ENCODE measurements at regions not wholly inside any gene's neighbourhood (a gene's known extent, or its start where the extent isn't known, plus 50 kb on each side); places are given as distances from the start of the nearest gene placed in this dataset.

GRCh38 chr9:109883623-109884022 is 103.6 kb downstream of the PALM2AKAP2 start:
- DNase-seq: no peak

GRCh38 chr9:109886041-109886440 is 106.0 kb downstream of the PALM2AKAP2 start:
- no peak for DNase-seq

- no peak for DNase-seq
These were observed 106.6 kb downstream of the PALM2AKAP2 start for GRCh38 chr9:109886617-109887016.

DNA sequence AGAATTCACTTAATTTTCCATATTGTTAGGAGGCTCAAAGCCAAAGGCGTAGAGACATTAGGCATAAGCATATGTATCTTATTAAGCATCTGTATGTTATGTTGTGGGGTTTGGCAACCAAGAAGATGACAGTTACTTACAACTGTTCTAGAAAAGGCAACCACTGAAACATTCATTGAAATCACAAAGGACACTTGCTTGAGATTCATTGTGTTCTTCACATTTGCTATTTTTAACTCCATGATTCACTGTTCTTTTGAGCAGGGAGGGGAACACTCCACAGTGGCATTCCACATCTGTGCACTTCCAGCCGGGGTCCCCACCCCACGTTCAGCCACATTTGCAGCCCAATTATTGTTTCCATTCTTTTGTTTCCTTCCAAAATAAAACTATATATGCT is 107.1 kb downstream of the PALM2AKAP2 start:
- no peak for DNase-seq

DNA sequence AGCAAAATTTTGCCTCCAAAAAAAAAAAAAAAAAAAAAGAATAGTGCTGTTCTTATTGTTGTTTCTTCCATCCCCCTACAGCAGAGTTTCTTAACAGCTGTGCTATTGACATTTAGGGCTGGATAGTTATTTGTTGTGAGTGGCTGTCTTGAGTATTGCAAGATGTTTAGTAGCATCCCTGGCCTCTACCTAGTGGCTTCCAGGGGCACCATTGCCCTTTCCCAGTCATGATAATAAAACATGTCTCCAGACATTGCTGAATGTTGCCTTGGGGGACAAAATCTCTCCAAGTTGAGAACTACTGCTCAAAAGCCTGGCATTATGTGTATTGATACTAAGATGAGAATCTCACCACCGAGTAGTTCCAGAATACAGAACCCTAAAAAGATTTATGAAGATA is 108.7 kb downstream of the PALM2AKAP2 start:
- DNase-seq: no peak

DNA sequence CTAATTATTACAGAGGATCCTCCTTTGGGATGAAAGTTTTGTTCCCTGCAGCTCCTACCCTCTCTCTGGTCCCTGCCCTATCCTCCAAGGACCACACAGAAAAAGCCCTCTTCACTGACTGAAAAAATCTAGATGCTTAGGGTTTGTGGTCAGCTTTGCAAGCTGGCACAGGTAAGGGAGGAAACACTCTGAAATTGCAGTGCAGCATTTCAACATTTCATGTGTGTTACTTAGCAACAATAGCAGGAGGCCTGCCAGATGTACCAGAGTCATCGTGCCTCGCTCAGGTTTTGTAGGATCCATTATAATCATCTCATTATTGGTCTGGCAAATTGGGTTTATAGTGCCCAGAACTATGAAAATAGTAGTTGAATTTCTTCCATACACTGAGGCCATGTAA is 109.5 kb downstream of the PALM2AKAP2 start:
- no peak for DNase-seq

GRCh38 chr9:109893241-109893640 is 113.2 kb downstream of the PALM2AKAP2 start:
- no peak for DNase-seq

GRCh38 chr9:109894473-109894872 is 114.5 kb downstream of the PALM2AKAP2 start:
- no peak for DNase-seq

DNA sequence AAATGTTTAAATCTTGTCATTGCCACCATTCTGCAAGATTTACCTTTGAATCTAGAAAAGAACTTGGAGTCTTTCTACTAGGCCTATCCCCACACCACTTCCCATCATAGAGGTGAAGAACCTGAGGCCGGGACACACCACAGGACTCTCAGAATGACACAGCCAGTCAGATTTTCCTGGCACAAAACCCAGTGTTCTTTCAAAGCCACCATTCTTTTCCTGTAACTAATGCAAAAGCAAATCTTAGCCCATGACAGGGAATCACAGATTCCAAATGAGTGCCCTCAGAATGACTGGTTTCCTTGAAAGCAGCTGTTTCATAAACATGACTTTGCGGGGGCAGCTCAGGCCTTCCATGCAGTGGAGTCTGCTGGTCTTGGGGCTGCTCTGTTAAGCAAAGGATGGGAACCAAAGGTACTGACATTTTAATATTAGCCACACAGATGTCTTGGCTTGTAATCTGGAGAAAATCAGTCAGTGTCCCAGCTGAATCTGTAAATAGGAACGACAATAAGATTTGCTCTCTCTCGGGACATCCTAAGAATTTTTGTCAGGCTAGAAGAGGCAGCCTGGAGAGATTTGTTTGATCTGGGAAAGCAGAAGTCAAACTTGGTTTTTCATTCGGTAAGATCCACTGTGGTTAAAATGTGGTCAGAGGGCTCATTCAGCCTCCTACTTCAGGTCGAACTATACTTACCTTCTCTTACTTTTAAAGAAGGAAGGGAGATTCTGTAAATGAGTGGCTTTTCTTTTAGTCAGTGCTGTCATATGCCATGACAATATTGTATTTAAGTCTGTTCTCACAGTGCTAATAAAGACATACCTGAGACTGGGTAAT is 115.1 kb downstream of the PALM2AKAP2 start:
- no peak for DNase-seq

GRCh38 chr9:109901201-109901600 is 121.2 kb downstream of the PALM2AKAP2 start:
- DNase-seq: no peak

DNA sequence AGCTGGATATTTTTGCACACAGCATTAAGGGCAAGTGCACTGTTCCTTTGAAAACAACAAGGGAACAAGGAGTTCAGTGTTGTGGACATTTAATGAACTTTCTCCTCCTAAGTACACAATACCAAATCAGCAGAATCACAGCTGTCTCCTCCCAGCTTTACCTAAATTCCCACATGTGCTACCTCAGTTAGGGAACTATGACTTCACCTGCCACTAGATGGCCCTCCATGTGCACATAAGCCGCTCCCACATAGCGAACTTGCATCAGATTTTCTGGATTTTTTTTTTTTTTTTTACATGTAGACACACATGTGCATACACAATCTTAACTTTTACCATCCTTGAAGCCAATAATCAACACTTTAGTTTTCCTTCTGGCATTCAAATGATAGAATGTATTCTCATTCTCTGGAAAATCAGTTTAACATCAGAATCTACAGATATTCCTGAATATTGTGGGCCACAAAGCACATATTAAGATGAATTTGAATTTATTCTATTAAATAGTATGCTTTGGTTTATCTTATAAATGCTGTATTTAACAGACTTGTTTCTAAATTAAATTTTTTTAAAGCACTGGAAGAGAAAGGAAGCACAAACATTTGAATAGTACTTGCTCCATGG is 123.6 kb downstream of the PALM2AKAP2 start:
- no peak for DNase-seq

DNA sequence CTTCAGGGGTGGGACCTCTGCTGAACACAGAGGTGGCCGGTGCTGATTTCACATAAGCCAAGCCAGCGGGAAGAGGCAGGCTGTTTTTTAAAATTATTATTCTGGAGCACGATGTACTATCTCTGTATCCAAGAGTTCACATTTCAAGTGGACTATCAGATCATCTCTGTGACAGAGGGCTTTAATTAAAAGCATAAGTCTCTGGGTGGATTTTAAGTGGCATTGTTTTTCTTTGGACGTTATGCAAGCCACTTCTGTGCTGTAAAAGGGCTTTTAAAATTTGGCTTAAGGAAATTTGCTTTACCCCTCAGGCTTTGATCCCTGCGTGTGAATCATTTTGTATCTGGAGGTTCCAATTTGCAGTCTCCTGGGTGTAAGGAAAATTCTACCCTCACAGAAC is 124.7 kb downstream of the PALM2AKAP2 start:
- DNase-seq: no peak

- no peak for DNase-seq
These were observed 125.5 kb downstream of the PALM2AKAP2 start for GRCh38 chr9:109905472-109905871.

GRCh38 chr9:109906766-109907382 is 126.9 kb downstream of the PALM2AKAP2 start:
- no peak for DNase-seq

GRCh38 chr9:109907400-109907799 is 127.4 kb downstream of the PALM2AKAP2 start:
- no peak for DNase-seq

- no peak for DNase-seq
These were observed 127.9 kb downstream of the PALM2AKAP2 start for GRCh38 chr9:109907810-109908458.

- DNase-seq: no peak
These were observed 128.7 kb downstream of the PALM2AKAP2 start for GRCh38 chr9:109908459-109909390.

GRCh38 chr9:109910671-109911518 is 130.9 kb downstream of the PALM2AKAP2 start:
- no peak for DNase-seq

GRCh38 chr9:109912082-109912582 is 132.1 kb downstream of the PALM2AKAP2 start:
- no peak for DNase-seq

- DNase-seq: no peak
These were observed 132.9 kb downstream of the PALM2AKAP2 start for GRCh38 chr9:109912726-109913460.
